GM12891 (cell line): ENCODE measurements at regions not wholly inside any gene's neighbourhood (a gene's known extent, or its start where the extent isn't known, plus 50 kb on each side); places are given as distances from the start of the nearest gene placed in this dataset.

Experiments used
- PAX5 ChIP-seq: IDR thresholded peaks from 2 replicates; pipeline ENCODE4 v1.6.1; 2011; ENCODE audit warnings: low read length, moderate library complexity, mild to moderate bottlenecking; ENCODE audit not compliant: insufficient read depth, severe bottlenecking
- POLR2A ChIP-seq: IDR thresholded peaks from 2 replicates; pipeline ENCODE4 v1.6.1; 2011; ENCODE audit warnings: low read depth, low read length, control low read depth
- POLR2AphosphoS5 ChIP-seq: IDR thresholded peaks from 2 replicates; pipeline ENCODE4 v1.6.1; 2011; ENCODE audit warnings: low read depth, low read length, control low read depth
- POU2F2 ChIP-seq: IDR thresholded peaks from 2 replicates; pipeline ENCODE4 v1.6.1; 2011; ENCODE audit warnings: low read depth, mild to moderate bottlenecking, control low read depth, low read length, moderate library complexity
- SPI1 ChIP-seq: IDR thresholded peaks from 2 replicates; pipeline ENCODE4 v1.6.1; 2011; ENCODE audit warnings: low read depth, low read length, control low read depth
- TAF1 ChIP-seq: IDR thresholded peaks from 2 replicates; pipeline ENCODE4 v1.6.1; 2011; ENCODE audit warnings: low read depth, low read length, control low read depth

DNA sequence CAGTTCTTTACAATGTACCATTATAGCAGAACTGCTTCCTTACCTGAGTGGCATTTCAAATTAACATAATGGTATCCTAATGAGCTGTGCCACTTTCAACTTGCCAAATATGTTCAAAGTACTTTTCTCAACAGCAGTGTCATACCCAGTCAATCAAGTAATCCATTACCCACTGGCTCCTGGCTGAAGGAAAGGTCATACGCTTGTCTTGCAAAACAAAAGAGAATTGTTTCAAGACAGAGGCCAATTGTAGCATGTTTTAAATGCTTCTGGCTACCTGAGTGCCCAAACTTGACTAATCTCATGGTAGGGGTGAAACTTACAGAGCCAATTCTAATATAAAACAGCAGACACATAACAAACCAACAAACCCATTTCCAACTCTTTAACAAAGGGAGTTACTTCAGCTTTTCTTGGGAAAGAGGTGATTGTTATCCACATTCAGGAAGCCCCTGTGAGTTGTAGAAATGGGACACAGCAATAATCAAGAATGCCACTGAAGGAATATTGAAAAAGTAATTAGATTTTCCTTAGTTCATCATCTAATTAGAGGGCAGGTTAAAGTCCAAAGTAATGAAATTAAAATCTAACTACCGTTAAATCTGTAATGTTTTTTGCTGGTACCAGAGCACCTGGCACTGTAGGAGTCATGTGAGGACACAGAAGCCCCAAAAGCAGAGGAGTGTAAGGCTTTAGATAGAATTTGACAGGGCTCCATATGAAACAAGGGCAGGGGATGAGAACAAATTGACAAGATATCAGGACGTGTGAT is 241.9 kb downstream of the RWDD3 start:
- TF ChIP-seq POLR2A = no peak
- TF ChIP-seq TAF1 = no peak
- TF ChIP-seq POLR2AphosphoS5 = no peak
- no peak for TF ChIP-seq PAX5
- TF ChIP-seq SPI1 = no peak
- TF ChIP-seq POU2F2 = no peak
